ENCODE measurements at regions not wholly inside any gene's neighbourhood (a gene's known extent, or its start where the extent isn't known, plus 50 kb on each side); places are given as distances from the start of the nearest gene placed in this dataset.

DNA sequence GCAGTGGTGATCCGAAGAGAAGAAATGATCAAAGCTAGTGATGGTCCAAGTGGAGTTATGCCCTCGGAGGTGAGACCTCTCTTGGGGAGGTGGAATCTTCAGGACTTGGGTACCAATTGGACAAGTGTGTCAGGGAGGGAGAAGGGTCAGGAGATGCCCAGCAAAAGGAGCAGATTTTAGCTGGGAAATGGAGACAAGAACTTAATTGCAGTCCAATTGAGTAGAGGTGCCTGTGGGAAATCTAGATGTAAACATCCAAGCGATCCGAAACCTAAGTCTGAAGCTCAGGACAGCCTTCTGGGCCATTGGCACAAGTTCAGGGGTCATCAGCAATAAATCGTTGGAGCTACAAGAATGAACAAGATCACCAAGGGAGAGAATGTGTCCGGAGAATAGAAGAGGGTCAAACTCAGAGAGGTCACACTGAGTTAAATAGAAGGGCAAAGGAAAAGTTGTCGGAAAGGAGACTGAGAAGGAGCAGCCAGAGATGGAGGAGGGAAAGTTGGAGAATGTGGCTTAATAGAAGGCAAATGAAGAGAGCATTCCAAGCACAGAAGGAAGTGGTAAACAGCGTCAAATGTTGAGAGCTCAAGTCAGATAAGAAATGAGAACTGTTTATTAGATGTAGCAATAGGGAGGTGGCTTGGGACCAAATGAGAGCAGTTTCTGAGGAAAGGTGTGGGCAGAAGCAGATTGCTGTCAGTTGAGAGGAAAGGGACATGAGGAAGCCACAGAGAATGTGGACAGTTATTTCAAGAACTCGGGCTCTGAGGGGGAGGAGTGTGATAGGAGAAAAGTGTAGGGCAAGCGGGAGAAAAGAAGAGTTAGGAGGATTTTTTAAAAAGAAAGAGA lies 64.2 kb upstream of the FNDC3B start:
- Histone ChIP-seq H3K27me3 (ENCODE audit: control insufficient read depth in 3 of 3, insufficient read depth in 3 of 3, low read length in 2 of 3) (no peaks in the 10 kb centered on the region), H3K9me3 (ENCODE audit: control insufficient read depth in 4 of 4, insufficient read depth in 3 of 4, low read length in 3 of 4) (no peaks in the 10 kb centered on the region), H3K36me3 (ENCODE audit: control insufficient read depth in 4 of 4, insufficient read depth in 4 of 4, low read length in 4 of 4) (no peaks in the 10 kb centered on the region), H3K27ac (ENCODE audit: low read depth in 1 of 2, low read length in 1 of 2) (no peak overlapping the region), H3K4me1 (ENCODE audit: control insufficient read depth in 5 of 5, insufficient read depth in 5 of 5, low read length in 5 of 5) (peaks cover 0 to 7% (median 3%) of the 10 kb centered on the region in 5 donors), H3K4me3 (no peak overlapping the region), H3K9ac (ENCODE audit: insufficient read depth in 1 of 2, low read length in 2 of 2) (no peak overlapping the region)
- DNase-seq (peak in 2 of 3 donors; percentile 43 to 56), ATAC-seq (ENCODE audit: insufficient read depth, low FRiP score) (peak; percentile 45)
- TF ChIP-seq, protein P1, sequence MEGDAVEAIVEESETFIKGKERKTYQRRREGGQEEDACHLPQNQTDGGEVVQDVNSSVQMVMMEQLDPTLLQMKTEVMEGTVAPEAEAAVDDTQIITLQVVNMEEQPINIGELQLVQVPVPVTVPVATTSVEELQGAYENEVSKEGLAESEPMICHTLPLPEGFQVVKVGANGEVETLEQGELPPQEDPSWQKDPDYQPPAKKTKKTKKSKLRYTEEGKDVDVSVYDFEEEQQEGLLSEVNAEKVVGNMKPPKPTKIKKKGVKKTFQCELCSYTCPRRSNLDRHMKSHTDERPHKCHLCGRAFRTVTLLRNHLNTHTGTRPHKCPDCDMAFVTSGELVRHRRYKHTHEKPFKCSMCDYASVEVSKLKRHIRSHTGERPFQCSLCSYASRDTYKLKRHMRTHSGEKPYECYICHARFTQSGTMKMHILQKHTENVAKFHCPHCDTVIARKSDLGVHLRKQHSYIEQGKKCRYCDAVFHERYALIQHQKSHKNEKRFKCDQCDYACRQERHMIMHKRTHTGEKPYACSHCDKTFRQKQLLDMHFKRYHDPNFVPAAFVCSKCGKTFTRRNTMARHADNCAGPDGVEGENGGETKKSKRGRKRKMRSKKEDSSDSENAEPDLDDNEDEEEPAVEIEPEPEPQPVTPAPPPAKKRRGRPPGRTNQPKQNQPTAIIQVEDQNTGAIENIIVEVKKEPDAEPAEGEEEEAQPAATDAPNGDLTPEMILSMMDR (IDR thresholded peaks at IDR 0.05; ENCODE audit: control extremely low read depth, extremely low read depth) = no peak
- 43 to 49% methylated on average over 10 of the region's 10 CpGs for WGBS, 2 donors

DNA sequence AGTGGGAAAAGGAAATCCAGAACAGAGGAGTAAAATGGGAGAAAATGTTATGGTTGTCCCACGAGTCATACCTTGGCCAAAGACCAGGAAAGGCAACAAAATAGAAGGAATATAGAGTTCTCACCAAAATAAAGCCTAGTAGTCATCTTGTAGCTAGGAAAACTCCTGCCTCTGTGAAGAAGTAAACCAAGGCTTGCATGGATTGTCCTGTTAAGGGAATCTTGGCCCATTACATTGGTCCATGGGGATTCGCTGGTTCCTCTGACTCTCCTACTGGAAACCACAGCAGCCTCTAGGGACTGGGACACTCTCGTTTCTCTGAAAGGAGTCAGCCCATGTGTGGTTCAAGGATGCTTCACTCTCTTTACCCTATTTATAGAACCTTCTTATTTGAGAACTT lies 62.9 kb upstream of the FNDC3B start:
- Histone ChIP-seq H3K9ac (ENCODE audit: insufficient read depth in 1 of 2, low read length in 2 of 2) (no peak overlapping the region), H3K27ac (ENCODE audit: low read depth in 1 of 2, low read length in 1 of 2) (no peak overlapping the region), H3K4me1 (ENCODE audit: control insufficient read depth in 5 of 5, insufficient read depth in 5 of 5, low read length in 5 of 5) (peaks cover 0 to 7% (median 2%) of the 10 kb centered on the region in 5 donors), H3K9me3 (ENCODE audit: control insufficient read depth in 4 of 4, insufficient read depth in 3 of 4, low read length in 3 of 4) (no peaks in the 10 kb centered on the region), H3K36me3 (ENCODE audit: control insufficient read depth in 4 of 4, insufficient read depth in 4 of 4, low read length in 4 of 4) (no peaks in the 10 kb centered on the region), H3K27me3 (ENCODE audit: control insufficient read depth in 3 of 3, insufficient read depth in 3 of 3, low read length in 2 of 3) (no peaks in the 10 kb centered on the region), H3K4me3 (no peak overlapping the region)
- ATAC-seq (ENCODE audit: insufficient read depth, low FRiP score) = no peak
- 76 to 78% methylated on average over 3 of the region's 3 CpGs for WGBS, 2 donors
- TF ChIP-seq, protein P1 (IDR thresholded peaks at IDR 0.05; ENCODE audit: control extremely low read depth, extremely low read depth) = no peak
- DNase-seq = no peak

- 88 to 92% methylated on average over 7 of the region's 7 CpGs for WGBS, 2 donors
- H3K4me3 ChIP-seq = no peak overlapping the region
- H3K27ac ChIP-seq (ENCODE audit: low read depth in 1 of 2, low read length in 1 of 2) = peak overlapping the region in 1 of 2 donors; percentile 41
- no peaks in the 10 kb centered on the region for H3K9me3 ChIP-seq (ENCODE audit: control insufficient read depth in 4 of 4, insufficient read depth in 3 of 4, low read length in 3 of 4)
- no peak for ATAC-seq (ENCODE audit: insufficient read depth, low FRiP score)
- H3K36me3 ChIP-seq (ENCODE audit: control insufficient read depth in 4 of 4, insufficient read depth in 4 of 4, low read length in 4 of 4) = no peaks in the 10 kb centered on the region
- H3K4me1 ChIP-seq (ENCODE audit: control insufficient read depth in 5 of 5, insufficient read depth in 5 of 5, low read length in 5 of 5) = peaks cover 0 to 7% (median 2%) of the 10 kb centered on the region in 5 donors
- H3K27me3 ChIP-seq (ENCODE audit: control insufficient read depth in 3 of 3, insufficient read depth in 3 of 3, low read length in 2 of 3) = no peaks in the 10 kb centered on the region
- no peak for DNase-seq
- H3K9ac ChIP-seq (ENCODE audit: insufficient read depth in 1 of 2, low read length in 2 of 2) = no peak overlapping the region
- TF ChIP-seq, protein P1 (IDR thresholded peaks at IDR 0.05; ENCODE audit: control extremely low read depth, extremely low read depth) = no peak
Observed at GRCh38 chr3:171977441-171977840, 61.9 kb upstream of the FNDC3B start.
